Keratinocyte (primary cell): ENCODE measurements at regions not wholly inside any gene's neighbourhood (a gene's known extent, or its start where the extent isn't known, plus 50 kb on each side); places are given as distances from the start of the nearest gene placed in this dataset.
A peak's percentile ranks its signal among the peaks of the same experiment; 100 is the strongest.

Experiments used
- DNase-seq: peaks from one replicate; pipeline ENCODE4 v3.0.0-alpha.2; 2011; ENCODE audit warnings: low read depth, missing footprints, low spot score
- FAIRE-seq: peaks from 2 replicates; lab custom pipeline; 2011; peaks lifted over from hg19 to GRCh38; lab: Jason Lieb, UNC
- H2AFZ ChIP-seq: 2 replicates; pipeline ENCODE4 v1.6.0; 2012; ENCODE audit warnings: low read length, control low read depth, inconsistent platforms; ENCODE audit not compliant: control insufficient read depth
- H3K27ac ChIP-seq: 2 replicates; pipeline ENCODE4 v1.5.1; 2011; ENCODE audit warnings: low read length; ENCODE audit not compliant: control insufficient read depth, insufficient read depth
- H3K27me3 ChIP-seq: 3 replicates; pipeline ENCODE4 v1.6.0; 2011; ENCODE audit warnings: low read length; ENCODE audit not compliant: control insufficient read depth, insufficient read depth; ENCODE audit errors: extremely low read depth
- H3K36me3 ChIP-seq, 2 experiments: 2 replicates in 1 of 2; 3 replicates in 1 of 2; pipeline ENCODE4 v1.5.1; 2011; ENCODE audit warnings: low read length in 2 of 2, mild to moderate bottlenecking in 1 of 2; ENCODE audit not compliant: control insufficient read depth in 2 of 2, insufficient read depth in 2 of 2; ENCODE audit errors: extremely low read depth in 1 of 2
- H3K4me1 ChIP-seq: 3 replicates; pipeline ENCODE4 v1.5.1; 2011; ENCODE audit warnings: low read length; ENCODE audit not compliant: control insufficient read depth, insufficient read depth; ENCODE audit errors: extremely low read depth
- H3K4me2 ChIP-seq: 3 replicates; pipeline ENCODE4 v1.6.0; 2011; ENCODE audit warnings: low read depth, low read length; ENCODE audit not compliant: control insufficient read depth, insufficient read depth; ENCODE audit errors: extremely low read depth
- H3K4me3 ChIP-seq, 3 experiments: fragments of 200-600 bp in 1 of 3; sonication (generic) in 1 of 3; 2 replicates in 2 of 3; 3 replicates in 1 of 3; pipeline ENCODE4 v1.5.1; 2011 to 2016; ENCODE audit warnings: low read length in 3 of 3, mild to moderate bottlenecking in 3 of 3, control low read depth in 2 of 3, inconsistent platforms in 1 of 3, low read depth in 1 of 3, mixed read lengths in 1 of 3, mixed run types in 1 of 3, moderate library complexity in 1 of 3; ENCODE audit not compliant: control insufficient read depth in 2 of 3, insufficient read depth in 2 of 3; ENCODE audit errors: extremely low read depth in 1 of 3
- H3K79me2 ChIP-seq: 2 replicates; pipeline ENCODE4 v1.6.0; 2012; ENCODE audit warnings: low read length; ENCODE audit not compliant: control insufficient read depth, insufficient read depth
- H3K9ac ChIP-seq: 3 replicates; pipeline ENCODE4 v1.6.0; 2011; ENCODE audit warnings: low read length; ENCODE audit not compliant: control insufficient read depth, insufficient read depth; ENCODE audit errors: extremely low read depth
- H3K9me1 ChIP-seq: 3 replicates; pipeline ENCODE4 v1.6.0; 2011; ENCODE audit warnings: low read length; ENCODE audit not compliant: control insufficient read depth, insufficient read depth; ENCODE audit errors: extremely low read depth
- H3K9me3 ChIP-seq: 2 replicates; pipeline ENCODE4 v1.5.1; 2012; ENCODE audit warnings: low read depth, low read length; ENCODE audit not compliant: control insufficient read depth
- H4K20me1 ChIP-seq: 3 replicates; pipeline ENCODE4 v1.6.0; 2011; ENCODE audit warnings: low read length; ENCODE audit not compliant: control insufficient read depth, insufficient read depth; ENCODE audit errors: extremely low read depth
- CTCF ChIP-seq, 3 experiments: IDR thresholded peaks in 1 of 3; conservative IDR thresholded peaks in 1 of 3; optimal IDR thresholded peaks in 1 of 3; 2 replicates in 2 of 3; 3 replicates in 1 of 3; pipeline versions ENCODE3 to v1.5.1; 2011; ENCODE audit warnings: low read length in 3 of 3, mild to moderate bottlenecking in 3 of 3, moderate library complexity in 2 of 3, control low read depth in 1 of 3, inconsistent platforms in 1 of 3; ENCODE audit not compliant: insufficient read depth in 2 of 3; ENCODE audit errors: extremely low read depth in 1 of 3
- EZH2 ChIP-seq: IDR thresholded peaks from one replicate; pipeline ENCODE4 v1.6.1; 2012; ENCODE audit warnings: inconsistent platforms, mild to moderate bottlenecking, low read length, moderate library complexity
- dilution Hi-C: fragments of 300-500 bp; cut with MboI; formaldehyde crosslinking; loops from one replicate; pipeline ENCODE4 v1.7.0; 2020; ENCODE audit warnings: low sequenced_read_pairs; ENCODE audit not compliant: extremely low pct_ligation_motif_present

DNA sequence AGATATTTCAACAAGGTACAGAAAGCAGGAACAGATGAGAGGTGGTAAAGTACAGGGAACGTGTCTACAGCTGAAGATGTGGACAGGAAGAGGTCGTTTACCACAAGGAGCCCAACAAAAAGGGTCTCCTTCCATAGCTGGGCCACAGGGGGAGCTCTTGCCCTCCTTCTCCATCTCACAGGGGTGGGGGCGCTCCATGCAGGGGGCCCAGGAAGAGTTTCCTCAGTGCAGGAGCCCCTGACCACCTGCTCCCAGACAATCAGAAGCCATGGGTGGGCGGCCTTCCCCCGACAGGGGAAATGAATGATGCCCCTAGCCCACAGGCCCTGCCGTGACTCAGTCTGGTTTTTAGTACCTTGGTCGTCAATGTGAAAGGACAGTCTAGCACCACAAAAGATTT, 163.6 kb upstream of the ZNF516 start:
- Histone ChIP-seq H3K27ac (no peak overlapping the region), H3K4me1 (no peaks in the 10 kb centered on the region), H2AFZ (no peak overlapping the region), H3K9ac (no peak overlapping the region), H3K79me2 (no peaks in the 10 kb centered on the region), H3K27me3 (peaks cover 13% of the 10 kb centered on the region), H3K36me3 (no peaks in the 10 kb centered on the region), H4K20me1 (no peaks in the 10 kb centered on the region), H3K4me3 (no peak overlapping the region), H3K4me2 (no peak overlapping the region), H3K9me3 (no peaks in the 10 kb centered on the region), H3K9me1 (no peaks in the 10 kb centered on the region)
- FAIRE-seq (no peak), DNase-seq (no peak)
- dilution Hi-C loops = no loop called here
- no peak for TF ChIP-seq EZH2
- peak; percentile 22 to 45 (median 29) for TF ChIP-seq CTCF (optimal IDR thresholded peaks at IDR 0.05 in 1 of 3, IDR thresholded peaks at IDR 0.05 in 1 of 3, conservative IDR thresholded peaks at IDR 0.05 in 1 of 3; ENCODE audit: extremely low read depth in 1 of 3, insufficient read depth in 2 of 3, low read length in 3 of 3)

DNA sequence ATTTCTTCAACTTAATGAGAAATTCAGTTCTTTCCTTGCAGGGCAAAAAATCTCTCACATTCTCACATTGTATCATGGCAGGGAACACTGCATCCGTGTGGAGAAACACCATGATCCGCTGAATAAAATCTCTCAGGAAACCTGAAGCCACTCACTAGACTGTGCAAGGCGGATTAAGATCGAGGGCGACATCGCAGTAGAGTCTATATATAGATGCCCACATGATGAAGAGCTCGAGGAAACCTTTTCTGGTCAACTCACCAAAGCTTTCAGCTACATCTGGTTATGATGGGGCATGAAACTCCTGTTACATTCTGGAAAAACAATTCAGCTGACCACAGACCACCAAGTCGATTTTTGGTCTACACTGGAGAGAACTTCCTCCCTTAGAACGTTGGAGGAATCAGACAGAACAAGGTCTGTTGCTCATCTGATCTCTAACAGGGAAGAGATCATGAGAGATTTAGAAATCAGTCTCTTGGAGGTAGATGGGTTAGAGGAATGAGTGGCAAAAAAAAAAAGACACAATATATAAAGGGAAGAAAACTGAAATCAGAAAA, 162.9 kb upstream of the ZNF516 start:
- no peak overlapping the region for H2AFZ ChIP-seq
- peaks cover 13% of the 10 kb centered on the region for H3K27me3 ChIP-seq
- H3K9me1 ChIP-seq = no peaks in the 10 kb centered on the region
- FAIRE-seq (no peak), DNase-seq (no peak)
- no peak overlapping the region for H3K4me2 ChIP-seq
- no peaks in the 10 kb centered on the region for H3K79me2 ChIP-seq
- TF ChIP-seq CTCF (optimal IDR thresholded peaks at IDR 0.05 in 1 of 3, IDR thresholded peaks at IDR 0.05 in 1 of 3, conservative IDR thresholded peaks at IDR 0.05 in 1 of 3; ENCODE audit: extremely low read depth in 1 of 3, insufficient read depth in 2 of 3, low read length in 3 of 3) (no peak), EZH2 (no peak)
- dilution Hi-C loops = no loop called here
- H4K20me1 ChIP-seq = no peaks in the 10 kb centered on the region
- H3K9me3 ChIP-seq = no peaks in the 10 kb centered on the region
- no peaks in the 10 kb centered on the region for H3K36me3 ChIP-seq
- no peak overlapping the region for H3K4me3 ChIP-seq
- H3K27ac ChIP-seq = no peak overlapping the region
- H3K4me1 ChIP-seq = no peaks in the 10 kb centered on the region
- no peak overlapping the region for H3K9ac ChIP-seq
